ENCODE measurements at regions not wholly inside any gene's neighbourhood (a gene's known extent, or its start where the extent isn't known, plus 50 kb on each side); places are given as distances from the start of the nearest gene placed in this dataset.
A peak's percentile ranks its signal among the peaks of the same experiment; 100 is the strongest.

DNA sequence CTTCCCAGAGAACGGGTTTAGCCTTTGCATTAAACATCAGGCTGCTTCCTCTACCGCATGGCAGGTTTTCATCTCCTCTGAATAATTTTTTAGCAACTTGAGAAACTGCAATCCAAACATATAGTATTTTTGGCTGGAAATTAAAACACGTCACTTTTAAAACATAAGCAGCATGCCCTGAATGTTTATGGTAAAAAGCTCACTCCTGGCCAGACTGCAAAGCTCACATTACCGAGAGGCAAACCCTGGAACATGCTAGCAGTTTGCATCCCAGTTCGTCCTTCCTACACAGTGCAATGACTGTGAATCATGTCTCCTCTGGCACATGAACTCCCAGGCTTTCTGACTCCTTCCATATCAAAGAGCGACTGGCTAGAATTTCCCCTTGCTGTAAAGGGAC is 312.3 kb downstream of the RRAGC start:
- Histone ChIP-seq H2AFZ (ENCODE audit: low read length) (no peak overlapping the region), H3K4me1 (ENCODE audit: control insufficient read depth, extremely low read depth, insufficient read depth, low read length) (no peaks in the 10 kb centered on the region), H3K9ac (ENCODE audit: insufficient read depth, low read length) (no peak overlapping the region), H3K4me2 (ENCODE audit: extremely low read depth, insufficient read depth, low read length) (no peak overlapping the region), H3K27me3 (ENCODE audit: control insufficient read depth, insufficient read depth, low read length) (no peaks in the 10 kb centered on the region), H3K9me3 (ENCODE audit: control insufficient read depth, insufficient read depth, low read depth, low read length) (no peaks in the 10 kb centered on the region), H3K27ac (ENCODE audit: insufficient read depth, low read length) (no peak overlapping the region), H4K20me1 (ENCODE audit: control insufficient read depth, extremely low read depth, insufficient read depth, low read length) (peaks cover 1% of the 10 kb centered on the region), H3K4me3 (replicated peaks in 1 of 4; ENCODE audit: control extremely low read depth in 1 of 4, insufficient read depth in 1 of 4, low read depth in 3 of 4, low read length in 4 of 4) (no peak overlapping the region), H3K36me3 (ENCODE audit: control insufficient read depth, insufficient read depth, low read length) (no peaks in the 10 kb centered on the region), H3K79me2 (ENCODE audit: control insufficient read depth, insufficient read depth, low read length) (no peaks in the 10 kb centered on the region)
- DNase-seq (ENCODE audit: low read depth in 2 of 2), result peak in 1 of 2 donors; percentile 37
- TF ChIP-seq, protein P1, sequence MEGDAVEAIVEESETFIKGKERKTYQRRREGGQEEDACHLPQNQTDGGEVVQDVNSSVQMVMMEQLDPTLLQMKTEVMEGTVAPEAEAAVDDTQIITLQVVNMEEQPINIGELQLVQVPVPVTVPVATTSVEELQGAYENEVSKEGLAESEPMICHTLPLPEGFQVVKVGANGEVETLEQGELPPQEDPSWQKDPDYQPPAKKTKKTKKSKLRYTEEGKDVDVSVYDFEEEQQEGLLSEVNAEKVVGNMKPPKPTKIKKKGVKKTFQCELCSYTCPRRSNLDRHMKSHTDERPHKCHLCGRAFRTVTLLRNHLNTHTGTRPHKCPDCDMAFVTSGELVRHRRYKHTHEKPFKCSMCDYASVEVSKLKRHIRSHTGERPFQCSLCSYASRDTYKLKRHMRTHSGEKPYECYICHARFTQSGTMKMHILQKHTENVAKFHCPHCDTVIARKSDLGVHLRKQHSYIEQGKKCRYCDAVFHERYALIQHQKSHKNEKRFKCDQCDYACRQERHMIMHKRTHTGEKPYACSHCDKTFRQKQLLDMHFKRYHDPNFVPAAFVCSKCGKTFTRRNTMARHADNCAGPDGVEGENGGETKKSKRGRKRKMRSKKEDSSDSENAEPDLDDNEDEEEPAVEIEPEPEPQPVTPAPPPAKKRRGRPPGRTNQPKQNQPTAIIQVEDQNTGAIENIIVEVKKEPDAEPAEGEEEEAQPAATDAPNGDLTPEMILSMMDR (conservative IDR thresholded peaks at IDR 0.05 in 1 of 2, IDR thresholded peaks at IDR 0.05 in 1 of 2; ENCODE audit: low read depth in 1 of 2, low read length in 2 of 2), result no peak
- no peak for TF ChIP-seq EZH2 (IDR thresholded peaks at IDR 0.05; ENCODE audit: low read length, missing control alignments)

DNA sequence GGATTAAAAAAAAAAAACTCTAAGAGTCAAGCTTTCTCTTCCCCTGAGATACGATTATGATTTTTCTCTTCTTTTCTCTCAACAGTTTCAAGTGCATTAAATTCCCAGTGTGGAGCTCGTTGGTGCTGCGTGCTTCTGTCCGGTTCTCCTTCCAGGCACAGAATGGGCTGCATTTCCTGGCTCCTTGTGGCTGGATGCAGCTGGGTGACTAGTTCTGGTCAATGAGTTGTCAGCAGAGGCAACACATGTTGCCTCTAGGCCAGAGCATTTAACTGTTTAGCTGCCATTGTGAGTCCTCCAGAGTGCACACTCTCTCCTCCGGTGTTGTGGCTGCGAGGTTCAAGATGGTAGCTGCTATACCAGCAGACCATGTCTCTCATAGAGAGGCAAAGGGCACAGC is 312.9 kb downstream of the RRAGC start:
- H3K9me3 ChIP-seq (ENCODE audit: control insufficient read depth, insufficient read depth, low read depth, low read length), result no peaks in the 10 kb centered on the region
- H3K4me3 ChIP-seq (replicated peaks in 1 of 4; ENCODE audit: control extremely low read depth in 1 of 4, insufficient read depth in 1 of 4, low read depth in 3 of 4, low read length in 4 of 4), result no peak overlapping the region
- peak; percentile 4 to 11 for DNase-seq (ENCODE audit: low read depth in 2 of 2)
- TF ChIP-seq, protein P1 (conservative IDR thresholded peaks at IDR 0.05 in 1 of 2, IDR thresholded peaks at IDR 0.05 in 1 of 2; ENCODE audit: low read depth in 1 of 2, low read length in 2 of 2), result no peak
- TF ChIP-seq EZH2 (IDR thresholded peaks at IDR 0.05; ENCODE audit: low read length, missing control alignments), result no peak
- no peak overlapping the region for H3K27ac ChIP-seq (ENCODE audit: insufficient read depth, low read length)
- no peak overlapping the region for H3K9ac ChIP-seq (ENCODE audit: insufficient read depth, low read length)
- no peaks in the 10 kb centered on the region for H3K79me2 ChIP-seq (ENCODE audit: control insufficient read depth, insufficient read depth, low read length)
- H2AFZ ChIP-seq (ENCODE audit: low read length), result no peak overlapping the region
- peaks cover 1% of the 10 kb centered on the region for H4K20me1 ChIP-seq (ENCODE audit: control insufficient read depth, extremely low read depth, insufficient read depth, low read length)
- no peaks in the 10 kb centered on the region for H3K27me3 ChIP-seq (ENCODE audit: control insufficient read depth, insufficient read depth, low read length)
- no peaks in the 10 kb centered on the region for H3K36me3 ChIP-seq (ENCODE audit: control insufficient read depth, insufficient read depth, low read length)
- H3K4me2 ChIP-seq (ENCODE audit: extremely low read depth, insufficient read depth, low read length), result no peak overlapping the region
- H3K4me1 ChIP-seq (ENCODE audit: control insufficient read depth, extremely low read depth, insufficient read depth, low read length), result no peaks in the 10 kb centered on the region

DNA sequence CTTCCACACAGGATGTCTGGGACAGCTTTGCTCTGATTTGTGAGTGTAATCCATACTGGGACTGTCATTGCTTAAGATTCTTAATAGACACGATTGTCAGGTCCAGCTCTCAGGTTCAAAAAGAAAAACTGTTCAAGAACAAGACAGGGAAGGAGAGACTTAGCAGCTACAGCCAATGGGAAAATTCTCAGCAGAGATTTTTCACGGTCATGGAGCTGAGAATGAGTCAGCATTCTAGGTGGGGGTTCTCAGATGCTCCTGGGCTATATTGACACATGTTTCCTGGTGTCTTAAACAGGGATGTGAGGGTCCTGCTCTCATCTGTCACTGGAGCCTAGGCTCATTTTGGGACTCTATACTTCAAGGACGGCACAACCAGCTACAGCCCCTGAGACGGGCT is 318.3 kb downstream of the RRAGC start:
- peak in 1 of 2 donors; percentile 14 for DNase-seq (ENCODE audit: low read depth in 2 of 2)
- Histone ChIP-seq H3K9me3 (ENCODE audit: control insufficient read depth, insufficient read depth, low read depth, low read length) (no peaks in the 10 kb centered on the region), H3K79me2 (ENCODE audit: control insufficient read depth, insufficient read depth, low read length) (no peaks in the 10 kb centered on the region), H3K4me2 (ENCODE audit: extremely low read depth, insufficient read depth, low read length) (no peak overlapping the region), H4K20me1 (ENCODE audit: control insufficient read depth, extremely low read depth, insufficient read depth, low read length) (no peaks in the 10 kb centered on the region), H3K36me3 (ENCODE audit: control insufficient read depth, insufficient read depth, low read length) (no peaks in the 10 kb centered on the region), H3K4me1 (ENCODE audit: control insufficient read depth, extremely low read depth, insufficient read depth, low read length) (no peaks in the 10 kb centered on the region), H3K27ac (ENCODE audit: insufficient read depth, low read length) (no peak overlapping the region), H3K9ac (ENCODE audit: insufficient read depth, low read length) (no peak overlapping the region), H3K27me3 (ENCODE audit: control insufficient read depth, insufficient read depth, low read length) (no peaks in the 10 kb centered on the region), H3K4me3 (replicated peaks in 1 of 4; ENCODE audit: control extremely low read depth in 1 of 4, insufficient read depth in 1 of 4, low read depth in 3 of 4, low read length in 4 of 4) (no peak overlapping the region), H2AFZ (ENCODE audit: low read length) (no peak overlapping the region)
- TF ChIP-seq EZH2 (IDR thresholded peaks at IDR 0.05; ENCODE audit: low read length, missing control alignments), result no peak
- TF ChIP-seq, protein P1 (conservative IDR thresholded peaks at IDR 0.05 in 1 of 2, IDR thresholded peaks at IDR 0.05 in 1 of 2; ENCODE audit: low read depth in 1 of 2, low read length in 2 of 2), result no peak

Measured in fibroblast of lung (primary cell).